GM21447 (cell line): ENCODE measurements at regions not wholly inside any gene's neighbourhood (a gene's known extent, or its start where the extent isn't known, plus 50 kb on each side); places are given as distances from the start of the nearest gene placed in this dataset.

ENCODE experiments used
- ATAC-seq: cut with Tn5 transposase; IDR thresholded peaks from one replicate; pipeline ENCODE4 v1.9.1; 2021; ENCODE audit not compliant: unreplicated experiment

- no peak for ATAC-seq
These were observed 167.2 kb downstream of the LINC00237 start for GRCh38 chr20:20939006-20939405.

DNA sequence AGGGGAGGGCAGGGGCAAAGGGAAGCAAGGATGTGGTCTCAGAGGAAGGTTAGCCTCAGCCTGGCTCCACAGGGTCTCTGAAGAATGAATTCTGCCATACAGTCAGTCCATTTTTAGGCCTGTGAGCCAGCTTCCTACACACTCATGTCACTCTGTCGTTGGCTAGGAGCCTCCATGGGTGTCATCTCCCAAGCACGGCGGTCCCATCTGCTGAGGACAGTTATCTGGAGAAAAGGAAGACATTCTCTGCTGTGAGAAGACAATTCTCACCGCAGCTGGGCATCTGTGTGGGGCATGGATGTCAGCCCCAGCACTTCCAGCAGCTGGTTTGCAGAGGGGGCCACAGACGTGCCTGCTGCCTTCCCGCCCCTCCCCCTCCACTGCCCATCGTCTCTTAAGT lies 167.6 kb downstream of the LINC00237 start:
- ATAC-seq, result no peak

GRCh38 chr20:20938131-20938530 lies 168.0 kb downstream of the LINC00237 start:
- no peak for ATAC-seq

DNA sequence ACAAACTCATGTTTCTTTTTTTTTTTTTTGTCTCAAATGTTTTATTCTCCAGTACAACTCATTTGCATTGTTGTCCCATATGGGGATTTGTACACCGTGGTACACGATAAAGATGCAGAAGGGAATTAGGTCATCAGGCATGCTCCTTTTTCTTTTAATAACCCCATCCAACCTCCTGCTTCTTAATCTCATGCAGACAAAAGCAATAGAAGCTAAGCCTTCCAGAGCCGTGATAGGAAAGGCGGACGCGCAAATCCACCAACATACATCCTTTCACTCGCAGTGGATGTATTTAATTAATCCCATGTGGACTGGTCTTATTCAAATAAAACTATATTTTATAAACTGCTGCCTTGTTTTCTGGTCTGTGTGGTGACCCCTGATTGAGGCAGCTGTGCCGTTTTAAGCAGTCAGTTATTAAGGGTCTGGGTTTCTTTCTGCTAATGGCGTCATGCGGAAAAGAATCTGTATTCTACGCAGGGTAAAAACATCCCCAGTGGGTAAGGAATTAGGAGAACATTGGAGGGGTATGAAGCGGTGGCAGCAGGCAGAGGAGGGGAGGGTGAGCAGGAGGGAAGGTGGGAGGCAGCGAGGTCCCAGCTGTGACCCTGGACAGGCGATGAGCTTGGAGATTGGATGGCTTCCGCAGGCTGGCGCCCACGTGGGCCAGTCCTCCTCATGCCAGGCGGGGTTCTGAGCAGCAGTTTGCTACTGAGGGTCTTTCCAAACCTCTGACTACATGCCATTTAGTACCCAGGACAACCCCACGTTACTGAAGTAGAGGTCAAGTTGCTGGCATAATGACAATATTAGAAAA lies 172.8 kb downstream of the LINC00237 start:
- ATAC-seq, result no peak

DNA sequence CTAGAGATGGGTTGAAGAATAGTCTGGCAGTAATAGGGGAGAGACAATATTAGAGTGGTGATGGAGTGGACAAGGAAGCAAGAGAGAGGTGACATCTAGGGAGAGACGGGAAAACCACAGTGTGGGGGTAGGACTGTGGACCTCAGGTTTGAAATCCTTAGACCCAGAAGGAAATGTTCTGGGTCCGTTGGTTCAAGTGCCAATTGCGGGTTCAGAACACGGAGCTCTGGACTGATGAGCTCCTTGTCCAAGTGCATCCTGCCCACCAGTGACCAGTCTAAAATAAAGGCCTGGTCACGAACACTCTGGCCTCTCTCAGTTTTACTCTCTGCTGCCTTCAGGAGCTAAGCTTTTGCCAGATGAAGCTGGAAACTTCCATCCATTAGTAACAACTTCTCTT lies 174.0 kb downstream of the LINC00237 start:
- ATAC-seq, result no peak

DNA sequence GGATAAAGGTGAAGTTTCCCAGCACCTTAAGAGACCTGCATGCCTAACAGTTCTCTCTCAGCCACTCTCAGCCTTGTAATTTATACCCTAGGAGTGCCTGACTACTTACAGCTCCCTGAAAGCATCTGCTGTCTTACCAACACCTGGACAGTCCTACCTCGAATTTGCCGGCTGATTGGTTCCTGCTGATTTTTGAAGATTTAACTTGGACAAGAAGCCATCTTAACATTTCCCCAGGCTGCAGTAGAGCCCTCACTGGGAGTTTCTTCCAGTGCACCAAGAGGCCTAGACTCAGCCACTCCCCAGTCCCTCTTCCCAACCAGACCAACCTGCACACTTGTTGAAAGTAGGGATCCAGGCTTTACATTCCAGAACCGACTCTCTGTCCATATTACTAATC lies 174.5 kb downstream of the LINC00237 start:
- no peak for ATAC-seq

DNA sequence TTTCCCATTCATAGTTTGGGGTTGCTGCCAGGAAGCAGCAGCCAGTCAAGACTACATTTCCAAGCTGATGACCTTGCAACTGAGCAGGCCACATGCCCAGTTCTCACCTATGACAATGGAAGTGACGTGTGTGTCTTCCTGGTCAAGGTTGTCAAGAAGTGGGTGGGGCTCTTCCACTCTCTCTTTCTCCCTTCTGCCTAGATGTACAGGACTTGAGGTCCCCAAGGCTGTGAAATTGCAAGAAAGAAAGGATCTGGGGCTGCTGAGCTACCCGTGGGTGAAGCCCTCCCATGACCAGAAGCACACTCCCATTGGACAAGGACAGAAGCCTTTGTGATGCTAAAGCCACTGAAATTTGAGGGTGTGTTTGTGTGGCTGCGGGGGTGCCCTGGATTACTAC lies 175.1 kb downstream of the LINC00237 start:
- ATAC-seq, result no peak

DNA sequence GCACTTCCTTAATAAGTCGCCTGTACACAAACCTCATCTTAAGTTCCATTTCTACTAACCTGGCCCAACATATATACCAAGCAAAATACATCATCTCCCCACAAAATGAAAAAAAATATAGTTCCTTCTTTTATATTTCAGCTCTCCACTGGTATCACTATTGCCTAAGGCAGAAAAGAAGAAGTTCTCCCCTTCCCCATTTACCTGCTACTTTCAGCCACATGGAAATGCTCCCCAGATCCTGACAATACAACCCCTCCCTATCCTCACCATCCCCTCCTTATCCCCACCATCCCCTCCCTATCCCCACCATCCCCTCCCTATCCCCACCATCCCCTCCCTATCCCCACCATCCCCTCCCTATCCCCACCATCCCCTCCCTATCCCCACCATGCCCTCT lies 175.7 kb downstream of the LINC00237 start:
- no peak for ATAC-seq

GRCh38 chr20:20929341-20929740 lies 176.8 kb downstream of the LINC00237 start:
- no peak for ATAC-seq

DNA sequence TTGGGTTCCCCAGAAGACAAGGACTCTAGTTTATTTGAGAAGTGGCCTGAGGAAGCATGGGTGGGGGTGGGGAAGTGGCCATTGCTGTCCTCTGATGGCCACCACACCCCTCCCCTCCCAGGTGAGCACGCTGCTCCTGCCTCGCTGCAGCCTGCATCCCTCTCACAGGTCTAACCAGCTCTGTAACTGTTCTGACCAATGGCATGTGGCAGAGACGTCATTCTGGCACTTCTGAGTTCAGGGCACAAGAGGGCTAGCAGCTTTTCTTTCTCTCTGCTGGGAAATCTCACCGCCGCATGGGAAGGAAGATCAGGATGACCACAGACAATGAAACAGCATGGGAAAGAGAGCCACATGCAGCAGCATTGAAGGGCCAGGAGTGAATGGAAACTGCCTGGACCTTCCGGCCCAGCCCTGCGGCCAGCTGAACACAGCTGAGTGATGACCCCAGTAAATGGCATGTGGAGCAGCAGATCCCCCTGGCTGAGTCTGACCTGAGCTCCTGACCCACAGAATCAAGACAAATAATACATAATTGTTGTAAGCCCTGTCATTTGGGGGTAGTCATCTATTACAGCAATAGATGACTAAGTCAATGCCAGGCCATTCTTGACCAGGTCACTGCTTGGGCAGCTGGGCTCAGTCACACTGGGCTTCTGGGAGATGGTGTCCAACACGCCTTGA lies 179.8 kb downstream of the LINC00237 start:
- no peak for ATAC-seq

DNA sequence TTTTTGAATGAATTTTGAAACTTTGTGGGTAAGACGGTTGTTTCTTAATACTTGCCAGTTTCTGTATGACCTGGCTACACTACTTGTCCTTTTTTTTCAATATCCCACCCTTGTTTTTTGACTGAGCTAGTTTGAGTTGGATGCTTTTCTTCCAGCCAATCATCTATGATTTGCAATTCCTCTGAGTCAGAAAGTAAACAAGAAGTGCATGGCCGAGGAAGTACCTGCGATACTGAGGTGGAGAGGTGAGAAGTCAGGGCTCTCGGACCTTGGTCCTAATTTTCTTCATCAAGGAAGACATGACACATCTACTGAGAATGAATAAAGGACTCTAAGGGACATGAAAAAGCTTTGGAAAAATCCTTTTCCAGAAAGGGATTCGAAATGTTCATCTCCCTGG lies 185.7 kb downstream of the LINC00237 start:
- ATAC-seq, result no peak

DNA sequence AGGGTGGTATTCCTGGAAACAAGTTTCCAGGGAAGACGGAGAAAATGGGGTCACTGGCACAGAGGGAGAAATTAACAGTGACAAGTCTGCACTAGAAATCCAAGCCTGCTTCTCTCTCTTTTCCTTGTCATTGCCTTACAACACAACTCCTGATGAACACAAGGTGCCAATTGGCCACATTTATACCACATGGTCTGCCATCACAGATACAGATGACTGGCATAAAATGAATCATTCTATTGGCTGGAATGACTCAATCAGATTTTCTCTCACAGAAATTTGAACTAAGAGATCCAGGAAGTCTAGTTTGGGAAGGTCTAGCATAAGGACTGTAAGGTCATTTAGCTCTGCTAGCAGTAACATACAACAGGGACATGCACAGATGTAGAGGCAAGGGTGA lies 190.3 kb downstream of the LINC00237 start:
- ATAC-seq, result no peak

GRCh38 chr20:20904501-20904831 lies 192.0 kb upstream of the RALGAPA2 start:
- no peak for ATAC-seq

- no peak for ATAC-seq
These were observed 191.5 kb upstream of the RALGAPA2 start for GRCh38 chr20:20903773-20904500.

GRCh38 chr20:20897922-20898321 lies 185.5 kb upstream of the RALGAPA2 start:
- no peak for ATAC-seq

GRCh38 chr20:20897145-20897544 lies 184.7 kb upstream of the RALGAPA2 start:
- no peak for ATAC-seq

- no peak for ATAC-seq
These were observed 184.2 kb upstream of the RALGAPA2 start for GRCh38 chr20:20896606-20897005.

DNA sequence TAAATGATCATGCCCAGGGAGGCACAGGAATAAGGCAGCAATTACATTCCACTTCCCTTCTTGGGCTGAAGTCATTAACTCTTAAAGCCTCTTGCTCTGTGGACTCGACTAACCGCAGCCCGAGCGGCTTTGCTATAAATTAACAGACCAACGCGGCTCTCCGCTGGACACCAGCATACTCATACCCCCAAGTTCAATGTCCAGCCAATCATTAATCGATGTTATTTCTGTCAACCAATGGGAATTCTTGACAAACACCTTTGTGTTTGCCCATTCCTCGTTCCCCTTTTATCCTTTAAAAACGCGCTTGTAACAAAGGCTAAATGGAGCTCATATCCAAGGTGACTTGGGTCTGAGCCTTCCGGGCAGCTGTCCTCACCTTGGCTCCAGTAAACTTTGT lies 183.1 kb upstream of the RALGAPA2 start:
- no peak for ATAC-seq

GRCh38 chr20:20894753-20895152 lies 182.3 kb upstream of the RALGAPA2 start:
- no peak for ATAC-seq

DNA sequence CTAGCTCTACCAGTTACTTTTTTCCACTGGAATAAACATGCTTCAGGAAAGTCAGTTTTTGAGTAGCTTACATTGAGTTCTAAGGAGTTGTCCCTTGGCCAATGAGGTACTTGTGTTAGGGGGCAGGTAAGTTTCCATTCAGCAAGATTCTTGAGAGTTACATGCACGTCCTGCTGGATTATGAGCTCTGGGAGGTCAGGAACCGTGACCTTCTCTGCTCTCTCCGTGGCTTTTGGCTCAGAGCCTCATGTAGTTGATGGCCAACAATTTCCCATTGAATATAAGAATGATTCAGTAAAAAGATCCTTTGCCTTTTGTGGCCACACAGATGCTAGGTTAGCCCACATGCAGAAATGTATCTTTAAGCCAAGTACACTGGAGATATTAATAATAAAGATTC lies 181.8 kb upstream of the RALGAPA2 start:
- no peak for ATAC-seq

- no peak for ATAC-seq
These were observed 179.9 kb upstream of the RALGAPA2 start for GRCh38 chr20:20892328-20892727.

GRCh38 chr20:20890751-20891150 lies 178.3 kb upstream of the RALGAPA2 start:
- ATAC-seq, result no peak
